ENCODE measurements at regions not wholly inside any gene's neighbourhood (a gene's known extent, or its start where the extent isn't known, plus 50 kb on each side); places are given as distances from the start of the nearest gene placed in this dataset.

GRCh38 chrX:115936008-115936407 lies 234.5 kb upstream of the AGTR2 start:
- TF ChIP-seq CTCF (IDR thresholded peaks at IDR 0.05), result no peak
- TF ChIP-seq POLR2A (IDR thresholded peaks at IDR 0.05), result no peak

All from adrenal gland (tissue), 5 donors.